ENCODE measurements at regions not wholly inside any gene's neighbourhood (a gene's known extent, or its start where the extent isn't known, plus 50 kb on each side); places are given as distances from the start of the nearest gene placed in this dataset.

DNA sequence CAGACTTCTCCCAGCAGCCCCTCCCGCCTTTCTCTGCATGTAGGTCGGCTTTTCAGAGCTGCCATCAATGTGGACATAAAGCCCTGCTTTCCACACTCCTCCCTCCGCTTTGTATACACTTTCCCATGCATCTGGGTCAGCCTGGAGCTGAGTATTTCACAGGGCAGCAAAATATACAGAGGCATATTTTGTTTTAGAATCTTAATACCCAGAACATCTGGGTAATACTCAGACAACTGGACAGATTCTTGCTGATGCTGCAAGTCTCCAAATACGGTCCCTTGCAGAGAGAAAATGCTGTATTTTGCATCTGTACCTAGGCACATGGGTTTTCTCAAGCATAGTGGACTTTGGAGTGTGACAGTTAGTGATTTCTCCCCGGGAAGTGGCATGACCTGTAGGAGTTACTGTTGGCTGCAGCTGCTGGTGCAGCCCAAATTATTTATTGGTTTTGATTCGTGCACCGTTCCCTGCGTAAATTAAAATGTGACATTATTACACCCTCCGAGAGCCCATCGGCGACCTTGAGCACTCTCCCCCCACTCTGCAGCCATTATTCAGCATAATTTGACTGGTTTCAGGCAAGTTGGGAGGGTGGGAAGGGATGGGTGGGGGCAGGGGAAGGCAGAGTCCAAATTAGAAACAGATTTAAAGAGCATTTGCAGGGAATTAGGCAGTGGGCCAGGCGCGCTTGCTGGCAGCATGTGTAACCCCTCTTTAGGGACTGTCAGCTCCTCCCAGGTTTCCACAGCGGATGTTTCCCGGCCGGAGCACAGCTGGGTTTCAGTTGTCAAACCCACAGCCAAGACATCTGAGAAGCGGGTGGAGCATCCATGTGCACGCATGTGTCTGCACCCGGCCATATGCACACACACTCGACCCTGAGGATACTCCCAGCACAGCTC is 100.8 kb downstream of the CPN2 start:
- Histone ChIP-seq H2BK15ac (ENCODE audit: low read depth, low read length) (no peak overlapping the region), H2BK20ac (ENCODE audit: low read depth, low read length, poor library complexity, severe bottlenecking) (no peak overlapping the region), H2AK5ac (ENCODE audit: insufficient read length, low read length) (no peak overlapping the region), H4K5ac (ENCODE audit: insufficient read length, low read depth, low read length) (no peak overlapping the region), H3K23me2 (ENCODE audit: insufficient read length, low read depth, low read length, poor library complexity, severe bottlenecking) (no peaks in the 10 kb centered on the region), H4K91ac (ENCODE audit: insufficient read length, low read depth, low read length) (no peak overlapping the region), H3K9me3 (ENCODE audit: control insufficient read depth, low read depth, low read length) (no peaks in the 10 kb centered on the region), H3K9ac (ENCODE audit: extremely low read depth, insufficient read length, low read length) (no peak overlapping the region), H2AFZ (ENCODE audit: low read length) (no peak overlapping the region), H3T11ph (ENCODE audit: low read length) (no peak overlapping the region), H3K79me1 (ENCODE audit: insufficient read depth, low read depth, low read length, poor library complexity, severe bottlenecking) (no peaks in the 10 kb centered on the region), H2BK5ac (ENCODE audit: insufficient read length, low read length) (no peak overlapping the region), H2BK12ac (ENCODE audit: insufficient read length, low read depth, low read length) (no peak overlapping the region), H4K8ac (replicated peaks; ENCODE audit: insufficient read length, low read depth, low read length) (no peak overlapping the region), H3K27ac (ENCODE audit: insufficient read length, low read depth, low read length) (no peak overlapping the region), H3K4ac (ENCODE audit: low read depth, low read length) (no peak overlapping the region), H3K14ac (ENCODE audit: insufficient read depth, low read length) (no peak overlapping the region), H3K79me2 (ENCODE audit: insufficient read depth, low read length) (no peaks in the 10 kb centered on the region), H3K23ac (ENCODE audit: insufficient read length, low read depth, low read length) (no peak overlapping the region), H3K18ac (ENCODE audit: insufficient read length, low read depth, low read length) (no peak overlapping the region), H3K56ac (ENCODE audit: insufficient read length, low read depth, low read length) (no peak overlapping the region), H4K20me1 (ENCODE audit: control insufficient read depth, insufficient read depth, insufficient read length) (no peaks in the 10 kb centered on the region), H3K4me2 (ENCODE audit: insufficient read depth, insufficient read length, low read length) (no peak overlapping the region), H3K27me3 (ENCODE audit: insufficient read depth, low read length) (no peaks in the 10 kb centered on the region), H2BK120ac (ENCODE audit: low read depth, low read length, poor library complexity, severe bottlenecking) (no peak overlapping the region), H3K4me1 (ENCODE audit: insufficient read depth, low read length) (peaks cover 3% of the 10 kb centered on the region)
- H3K4me1 Mint-ChIP-seq = peaks cover 18% of the 10 kb centered on the region in 2 experiments
- no CpG with 5 or more reads among the region's 20 CpGs for WGBS (ENCODE audit: extremely low coverage, insufficient read length, low lambda C conversion rate)
- peak overlapping the region in 1 of 3 experiments; percentile 49; a peak in 1 of 7 replicates for H3K27ac Mint-ChIP-seq
- TF ChIP-seq, protein P1, sequence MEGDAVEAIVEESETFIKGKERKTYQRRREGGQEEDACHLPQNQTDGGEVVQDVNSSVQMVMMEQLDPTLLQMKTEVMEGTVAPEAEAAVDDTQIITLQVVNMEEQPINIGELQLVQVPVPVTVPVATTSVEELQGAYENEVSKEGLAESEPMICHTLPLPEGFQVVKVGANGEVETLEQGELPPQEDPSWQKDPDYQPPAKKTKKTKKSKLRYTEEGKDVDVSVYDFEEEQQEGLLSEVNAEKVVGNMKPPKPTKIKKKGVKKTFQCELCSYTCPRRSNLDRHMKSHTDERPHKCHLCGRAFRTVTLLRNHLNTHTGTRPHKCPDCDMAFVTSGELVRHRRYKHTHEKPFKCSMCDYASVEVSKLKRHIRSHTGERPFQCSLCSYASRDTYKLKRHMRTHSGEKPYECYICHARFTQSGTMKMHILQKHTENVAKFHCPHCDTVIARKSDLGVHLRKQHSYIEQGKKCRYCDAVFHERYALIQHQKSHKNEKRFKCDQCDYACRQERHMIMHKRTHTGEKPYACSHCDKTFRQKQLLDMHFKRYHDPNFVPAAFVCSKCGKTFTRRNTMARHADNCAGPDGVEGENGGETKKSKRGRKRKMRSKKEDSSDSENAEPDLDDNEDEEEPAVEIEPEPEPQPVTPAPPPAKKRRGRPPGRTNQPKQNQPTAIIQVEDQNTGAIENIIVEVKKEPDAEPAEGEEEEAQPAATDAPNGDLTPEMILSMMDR (conservative IDR thresholded peaks at IDR 0.05) = no peak
- peaks cover 9% of the 10 kb centered on the region for H3K27me3 Mint-ChIP-seq (ENCODE audit: low read depth)
- H3K9me3 Mint-ChIP-seq = no peaks in the 10 kb centered on the region
- no peaks in the 10 kb centered on the region for H3K36me3 Mint-ChIP-seq (ENCODE audit: insufficient read depth in 1 of 3, low read depth in 3 of 3)
- no peak overlapping the region for H3K4me3 Mint-ChIP-seq
- no peak for DNase-seq

All from H9 (cell line).